Transverse colon (tissue), 4 donors: ENCODE measurements at regions not wholly inside any gene's neighbourhood (a gene's known extent, or its start where the extent isn't known, plus 50 kb on each side); places are given as distances from the start of the nearest gene placed in this dataset.

Source experiments
- DNase-seq: peaks from one replicate; pipeline ENCODE4 v3.0.0-alpha.2; 2019
- H3K27ac ChIP-seq, 4 donors: fragments of 200-600 bp; sonication (generic); 2 replicates each; pipeline ENCODE4 v1.5.1; 2016 to 2018; ENCODE audit warnings: inconsistent platforms in 4 of 4
- H3K27me3 ChIP-seq: fragments of 200-600 bp; sonication (generic); 2 replicates; pipeline ENCODE4 v1.5.1; 2017; ENCODE audit warnings: inconsistent platforms
- H3K36me3 ChIP-seq, 4 donors: fragments of 200-600 bp; sonication (generic); 2 replicates each; pipeline ENCODE4 v1.5.1; 2017 to 2019; ENCODE audit warnings: inconsistent platforms in 4 of 4
- H3K4me1 ChIP-seq, 4 donors: fragments of 200-600 bp; sonication (generic); 2 replicates each; pipeline ENCODE4 v1.5.1; 2017 to 2020; ENCODE audit warnings: inconsistent platforms in 4 of 4
- H3K4me3 ChIP-seq, 4 donors: fragments of 200-600 bp; sonication (generic); 1 replicate in 1 of 4; 2 replicates in 3 of 4; pipeline versions ENCODE4 v1.5.1 to v1.6.1; 2017 to 2019; ENCODE audit warnings: inconsistent platforms in 4 of 4
- H3K9me3 ChIP-seq, 2 donors: fragments of 200-600 bp; sonication (generic); 2 replicates each; pipeline ENCODE4 v1.5.1; 2017 to 2019; ENCODE audit warnings: inconsistent platforms in 2 of 2
- EP300 ChIP-seq: sonication (generic); formaldehyde crosslinking; IDR thresholded peaks from one replicate; pipeline ENCODE4 v1.6.1; 2017; ENCODE audit warnings: antibody characterized with exemption, low read depth
- POLR2A ChIP-seq: fragments of 450-650 bp; IDR thresholded peaks from one replicate; pipeline ENCODE4 v1.6.1; 2016; ENCODE audit warnings: antibody characterized with exemption, mild to moderate bottlenecking, moderate library complexity
- POLR2AphosphoS5 ChIP-seq, 3 donors: sonication (generic); formaldehyde crosslinking; IDR thresholded peaks; one replicate each; pipeline ENCODE4 v1.6.1; 2016; ENCODE audit warnings: antibody characterized with exemption in 3 of 3
- WGBS, 2 donors: methylation state at CpG; one replicate each; pipeline ENCODE4 v1.1.5; 2018; ENCODE audit warnings: low coverage in 1 of 2; 5-methylcytosine and 5-hydroxymethylcytosine counted together
- in situ Hi-C, 4 donors: fragments of 200-750 bp; cut with MboI; loops; one replicate each; pipeline versions ENCODE4 v1.15.0 to v1.15.1; 2017; ENCODE audit warnings: low sequenced_read_pairs in 3 of 4, low pct_ligation_motif_present in 1 of 4, low pct_unique_long_range_greater_than_20kb in 1 of 4
- intact Hi-C: fragments of 100-400 bp; cut with DNase I; formaldehyde crosslinking; loops from one replicate; pipeline ENCODE4 v1.15.1; 2023; ENCODE audit warnings: low total_unique reads
- TF ChIP-seq, protein P1 (sequence below), 5 experiments: fragments of 200-600 bp in 3 of 5; fragments of 450-650 bp in 2 of 5; sonication (generic) in 3 of 5; IDR thresholded peaks; 1 replicate in 2 of 5; 2 replicates in 3 of 5; pipeline ENCODE4 v1.5.1; 2016 to 2017; ENCODE audit warnings: antibody characterized with exemption in 5 of 5, inconsistent platforms in 3 of 5, mild to moderate bottlenecking in 2 of 5, moderate library complexity in 1 of 5

DNA sequence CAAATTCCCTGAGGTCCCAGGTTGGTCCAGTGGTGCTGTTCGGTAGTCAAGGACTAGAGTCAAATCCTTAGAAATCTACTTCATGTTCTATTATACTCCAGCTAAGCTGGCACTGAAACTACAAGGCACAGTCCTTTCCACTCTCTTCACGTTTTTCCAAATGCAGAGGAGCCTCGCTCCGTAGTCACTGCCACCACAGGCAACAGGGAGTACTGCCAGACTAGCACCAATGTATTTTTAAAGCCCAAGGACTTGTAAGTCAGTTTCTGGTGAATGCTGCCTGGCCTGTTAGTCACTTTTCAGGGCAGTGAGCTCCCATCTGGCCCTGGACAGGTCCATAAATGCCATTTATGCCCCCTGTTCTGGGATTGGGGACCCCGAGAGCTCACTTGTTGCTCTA lies 323.5 kb downstream of the FAM47A start:
- H3K27ac ChIP-seq: no peak overlapping the region
- no peak overlapping the region for H3K4me3 ChIP-seq
- H3K27me3 ChIP-seq: no peaks in the 10 kb centered on the region
- DNase-seq: no peak
- H3K9me3 ChIP-seq: no peaks in the 10 kb centered on the region
- no peaks in the 10 kb centered on the region for H3K4me1 ChIP-seq
- intact Hi-C loops (no loop called here), in situ Hi-C loops (no loop called here)
- TF ChIP-seq POLR2AphosphoS5 (IDR thresholded peaks at IDR 0.05) (no peak), EP300 (no peak), POLR2A (no peak)
- TF ChIP-seq, protein P1, sequence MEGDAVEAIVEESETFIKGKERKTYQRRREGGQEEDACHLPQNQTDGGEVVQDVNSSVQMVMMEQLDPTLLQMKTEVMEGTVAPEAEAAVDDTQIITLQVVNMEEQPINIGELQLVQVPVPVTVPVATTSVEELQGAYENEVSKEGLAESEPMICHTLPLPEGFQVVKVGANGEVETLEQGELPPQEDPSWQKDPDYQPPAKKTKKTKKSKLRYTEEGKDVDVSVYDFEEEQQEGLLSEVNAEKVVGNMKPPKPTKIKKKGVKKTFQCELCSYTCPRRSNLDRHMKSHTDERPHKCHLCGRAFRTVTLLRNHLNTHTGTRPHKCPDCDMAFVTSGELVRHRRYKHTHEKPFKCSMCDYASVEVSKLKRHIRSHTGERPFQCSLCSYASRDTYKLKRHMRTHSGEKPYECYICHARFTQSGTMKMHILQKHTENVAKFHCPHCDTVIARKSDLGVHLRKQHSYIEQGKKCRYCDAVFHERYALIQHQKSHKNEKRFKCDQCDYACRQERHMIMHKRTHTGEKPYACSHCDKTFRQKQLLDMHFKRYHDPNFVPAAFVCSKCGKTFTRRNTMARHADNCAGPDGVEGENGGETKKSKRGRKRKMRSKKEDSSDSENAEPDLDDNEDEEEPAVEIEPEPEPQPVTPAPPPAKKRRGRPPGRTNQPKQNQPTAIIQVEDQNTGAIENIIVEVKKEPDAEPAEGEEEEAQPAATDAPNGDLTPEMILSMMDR (IDR thresholded peaks at IDR 0.05): no peak
- WGBS, 2 donors: 54% methylated on average over 5 of the region's 5 CpGs; no CpG with 5 or more reads in 1 of the 2 donors
- no peaks in the 10 kb centered on the region for H3K36me3 ChIP-seq

DNA sequence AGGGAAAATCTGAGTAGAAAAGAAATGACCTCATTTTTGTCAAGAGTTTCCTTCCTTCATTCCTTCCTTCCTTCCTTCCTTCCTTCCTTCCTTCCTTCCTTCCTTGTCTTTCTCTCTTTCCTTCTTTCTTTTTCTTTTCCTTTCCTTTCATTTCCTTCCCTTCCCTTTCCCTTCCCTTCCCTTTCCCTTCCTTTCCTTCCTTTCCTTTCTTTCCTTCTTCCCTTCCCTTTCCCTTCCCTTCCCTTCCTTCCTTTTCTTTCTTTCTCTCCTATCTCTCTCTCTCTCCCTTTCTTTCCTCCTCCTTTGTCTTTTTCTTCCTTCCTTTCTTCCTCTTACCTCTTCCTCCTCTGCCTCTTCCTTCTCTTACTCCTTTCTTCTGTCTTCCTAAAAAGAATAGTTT lies 347.6 kb downstream of the FAM47A start:
- in situ Hi-C loops (no loop called here), intact Hi-C loops (no loop called here)
- TF ChIP-seq EP300: no peak
- TF ChIP-seq POLR2AphosphoS5 (IDR thresholded peaks at IDR 0.05): no peak
- no peak for TF ChIP-seq POLR2A
- TF ChIP-seq, protein P1 (IDR thresholded peaks at IDR 0.05): no peak

DNA sequence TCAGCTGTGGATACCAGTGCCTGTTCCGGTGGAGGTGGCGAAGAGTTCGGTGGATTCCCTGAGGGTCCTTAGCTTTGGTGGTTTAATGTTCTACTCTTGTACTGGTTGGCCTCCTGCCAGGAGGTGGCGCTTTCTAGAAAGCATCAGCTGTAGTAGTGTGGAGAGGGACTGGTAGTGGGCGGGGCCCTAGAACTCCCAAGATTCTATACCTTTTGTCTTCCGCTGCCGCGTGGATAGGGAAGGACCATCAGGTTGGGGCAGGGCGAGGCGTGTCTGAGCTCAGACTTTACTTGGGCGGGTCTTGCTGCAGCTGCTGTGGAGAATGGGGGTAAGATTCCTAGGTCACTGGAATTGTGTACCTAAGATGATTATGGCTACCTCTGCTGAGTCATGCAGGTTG lies 390.3 kb downstream of the FAM47A start:
- H3K27ac ChIP-seq: no peak overlapping the region
- TF ChIP-seq, protein P1 (IDR thresholded peaks at IDR 0.05): no peak
- no peak for TF ChIP-seq POLR2AphosphoS5 (IDR thresholded peaks at IDR 0.05)
- no peak for TF ChIP-seq EP300
- no peak for TF ChIP-seq POLR2A
- no peak for DNase-seq
- intact Hi-C loops: no loop called here
- no peaks in the 10 kb centered on the region for H3K9me3 ChIP-seq
- H3K27me3 ChIP-seq: no peaks in the 10 kb centered on the region
- in situ Hi-C loops: no loop called here
- WGBS, 2 donors: 77% methylated on average over 11 of the region's 11 CpGs; no CpG with 5 or more reads in 1 of the 2 donors
- H3K4me1 ChIP-seq: no peaks in the 10 kb centered on the region
- H3K36me3 ChIP-seq: no peaks in the 10 kb centered on the region
- no peak overlapping the region for H3K4me3 ChIP-seq

More for the DNA sequence above, 347.6 kb downstream of the FAM47A start:
- H3K36me3 ChIP-seq: no peaks in the 10 kb centered on the region
- no peak for DNase-seq
- H3K27ac ChIP-seq: no peak overlapping the region
- no peak overlapping the region for H3K4me3 ChIP-seq
- H3K27me3 ChIP-seq: no peaks in the 10 kb centered on the region
- H3K4me1 ChIP-seq: no peaks in the 10 kb centered on the region
- no peaks in the 10 kb centered on the region for H3K9me3 ChIP-seq

DNA sequence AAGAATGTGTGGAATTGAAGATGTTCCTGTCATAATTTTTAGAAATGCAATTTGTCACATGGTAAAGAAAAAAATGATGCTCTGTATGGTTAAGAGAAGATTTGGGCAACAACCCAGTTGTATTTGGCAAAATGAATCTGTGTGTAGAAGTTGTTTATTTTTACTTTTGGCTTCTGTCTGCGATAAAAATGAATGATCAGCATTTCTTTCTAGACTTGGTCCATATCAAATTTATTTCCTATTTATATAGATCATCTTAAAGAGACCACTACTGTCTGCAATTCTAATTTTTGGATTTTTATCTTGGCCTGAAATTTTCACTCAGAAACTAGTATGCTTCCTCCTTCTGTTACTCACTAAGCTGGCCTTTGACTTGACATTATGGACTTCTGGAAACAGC lies 396.9 kb downstream of the FAM47A start:
- no peak overlapping the region for H3K4me3 ChIP-seq
- no peak for DNase-seq
- in situ Hi-C loops (no loop called here), intact Hi-C loops (no loop called here)
- TF ChIP-seq EP300 (no peak), POLR2AphosphoS5 (IDR thresholded peaks at IDR 0.05) (no peak), POLR2A (no peak)
- TF ChIP-seq, protein P1 (IDR thresholded peaks at IDR 0.05): no peak
- no peaks in the 10 kb centered on the region for H3K9me3 ChIP-seq
- no peak overlapping the region for H3K27ac ChIP-seq
- no peaks in the 10 kb centered on the region for H3K27me3 ChIP-seq
- H3K4me1 ChIP-seq: no peaks in the 10 kb centered on the region
- 67 to 86% methylated on average over 1 of the region's 1 CpG for WGBS, 2 donors
- H3K36me3 ChIP-seq: no peaks in the 10 kb centered on the region
